Middle frontal gyrus (tissue), 1 donor: ENCODE measurements at regions not wholly inside any gene's neighbourhood (a gene's known extent, or its start where the extent isn't known, plus 50 kb on each side); places are given as distances from the start of the nearest gene placed in this dataset.

Experiments
- DNase-seq: peaks from one replicate; pipeline ENCODE4 v3.0.0-alpha.2; 2015; ENCODE audit warnings: low spot score; ENCODE audit errors: extremely low spot score

DNA sequence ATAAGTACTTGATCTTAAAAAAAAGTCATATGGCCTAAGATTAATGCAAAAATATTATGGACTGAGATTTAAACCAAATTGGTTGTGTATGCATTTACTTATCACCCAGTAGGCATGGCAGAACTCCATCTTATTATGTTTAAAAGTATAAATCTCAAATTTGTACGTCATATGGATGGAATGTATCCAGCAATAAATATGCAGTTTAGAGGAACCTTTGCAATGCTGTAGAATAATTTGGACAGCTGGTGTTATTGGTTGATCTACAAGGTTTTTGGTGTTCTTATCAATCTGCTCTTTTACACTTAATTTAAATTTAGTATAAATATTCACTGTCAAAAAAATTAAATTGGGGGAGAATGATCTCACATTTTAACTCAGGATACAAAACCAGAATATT, 640.2 kb downstream of the SATB2 start:
- DNase-seq = no peak

DNA sequence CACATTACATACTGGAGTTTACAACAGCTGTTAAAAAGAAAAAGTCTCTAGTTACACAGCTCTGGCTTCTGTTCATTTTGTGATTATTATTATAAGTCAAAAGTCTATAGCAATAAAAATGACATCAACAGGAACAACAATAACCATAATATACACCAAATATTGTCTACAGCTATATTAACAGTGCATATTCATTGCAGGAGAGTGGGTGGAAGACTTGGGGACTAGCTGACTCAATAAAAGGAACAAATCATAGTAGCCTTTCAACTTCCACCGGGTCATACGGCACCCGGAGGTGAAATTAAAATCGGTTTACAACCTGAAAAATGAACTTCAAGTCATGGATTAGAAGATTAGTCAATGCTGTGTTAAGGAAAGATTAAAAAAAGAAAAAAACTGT, 642.1 kb downstream of the SATB2 start:
- DNase-seq = no peak

DNA sequence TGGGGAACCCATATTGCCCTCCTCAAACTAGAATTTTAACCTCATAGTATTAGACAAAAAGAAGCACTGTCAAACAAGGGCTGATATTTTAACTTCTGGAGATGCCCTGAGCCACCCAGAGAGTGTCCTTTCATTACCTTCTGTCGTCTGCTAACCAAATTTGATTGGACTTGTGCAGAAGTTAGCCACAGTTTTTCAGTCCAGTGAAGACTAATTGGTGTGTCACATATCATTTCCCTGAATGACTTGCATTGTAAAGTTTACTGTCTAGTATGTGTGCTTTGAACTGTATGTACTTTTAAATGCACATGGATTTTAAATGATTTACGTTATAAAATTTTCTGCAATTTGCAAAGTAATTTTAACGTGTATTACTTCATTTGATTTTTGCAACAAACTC, 646.5 kb downstream of the SATB2 start:
- DNase-seq = no peak

DNA sequence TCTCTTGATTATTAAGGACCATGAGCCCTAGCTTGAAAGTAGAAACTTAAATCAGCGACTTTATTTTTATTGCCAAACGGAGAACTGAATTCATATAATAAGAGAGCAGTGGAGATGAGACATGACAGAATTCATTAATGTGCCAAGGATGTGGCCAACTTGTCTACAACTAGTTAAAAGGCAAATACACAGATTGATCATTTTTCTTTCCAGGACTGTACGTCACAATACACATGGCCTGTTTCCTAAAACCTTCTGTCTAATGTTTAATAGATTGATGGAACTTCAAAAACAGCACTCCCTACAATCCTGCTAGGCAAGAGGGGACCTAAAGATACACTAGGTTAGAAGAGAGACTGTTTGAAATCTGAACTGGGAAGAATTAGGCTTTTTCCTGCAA, 647.8 kb downstream of the SATB2 start:
- DNase-seq = no peak

DNA sequence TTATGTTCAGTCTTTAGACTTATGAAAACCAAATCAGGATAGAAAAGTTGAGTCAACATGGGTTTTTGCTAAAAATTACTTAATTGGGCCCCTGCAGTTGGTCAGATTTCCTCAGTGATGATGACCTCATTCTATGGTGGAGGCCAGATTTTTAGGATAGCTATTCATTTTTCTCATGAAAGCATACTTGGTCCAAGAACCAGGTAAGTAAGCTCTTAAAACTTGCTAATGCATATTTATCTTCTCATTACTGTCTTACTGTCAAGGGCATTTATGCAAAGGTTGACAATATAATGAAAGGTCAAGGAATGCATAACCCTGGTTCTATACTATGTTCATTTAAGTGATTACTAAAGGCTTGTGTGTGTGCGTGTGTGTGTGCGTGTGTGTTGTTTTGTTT, 650.6 kb downstream of the SATB2 start:
- no peak for DNase-seq

DNA sequence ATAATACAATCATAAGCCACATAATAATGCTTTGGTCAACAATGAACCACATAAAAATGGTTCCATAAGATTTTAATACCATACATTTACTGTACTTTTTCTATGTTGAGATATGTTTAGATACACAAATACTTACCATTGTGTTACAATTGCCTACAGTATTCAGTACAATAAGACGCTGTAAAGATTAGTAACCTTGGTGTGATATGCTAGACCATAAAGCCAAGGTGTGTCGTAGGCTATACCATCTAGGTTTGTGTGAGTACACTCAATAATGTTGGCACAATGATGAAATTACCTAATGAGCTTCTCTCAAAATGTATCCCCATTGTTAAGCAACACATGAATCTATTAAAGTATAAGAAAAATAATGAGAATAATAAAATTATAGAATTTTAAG, 662.3 kb downstream of the SATB2 start:
- DNase-seq = no peak

DNA sequence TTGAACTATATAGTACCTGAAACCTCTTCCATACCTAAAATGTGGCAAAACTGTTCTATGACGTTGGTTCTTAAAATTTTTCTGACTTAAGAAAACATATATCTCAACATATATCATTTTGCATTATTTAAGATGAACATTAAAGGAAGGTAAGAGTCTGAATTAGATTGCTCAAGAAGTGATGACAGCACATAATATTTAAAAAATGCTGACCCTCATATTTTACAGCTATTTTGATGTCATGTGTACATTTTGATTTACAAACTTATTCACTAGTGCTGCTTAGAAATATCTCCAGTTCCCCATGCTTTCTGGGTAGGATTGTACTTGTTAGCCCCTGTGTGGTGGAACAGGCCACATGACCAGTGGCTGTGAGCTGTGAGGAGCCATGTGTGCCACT, 666.1 kb downstream of the SATB2 start:
- DNase-seq = no peak

DNA sequence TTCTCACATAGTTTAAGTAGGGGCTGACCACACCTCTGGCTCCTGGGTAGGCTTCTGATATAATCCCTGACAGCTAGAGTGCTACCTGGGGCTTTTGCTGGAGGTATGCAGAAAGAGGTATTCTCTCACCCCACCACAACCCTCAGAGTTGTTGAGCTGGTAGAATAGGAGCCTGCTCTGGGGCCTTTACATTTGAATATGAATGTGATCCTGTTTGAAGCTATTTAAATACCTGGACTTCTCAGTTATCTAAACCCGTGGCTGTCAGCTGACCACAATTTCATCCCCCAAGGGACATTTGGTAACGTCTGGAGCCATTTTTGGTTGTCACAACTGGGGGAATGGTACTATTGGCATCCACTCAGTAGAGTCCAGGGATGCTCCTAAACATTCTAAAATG, 669.1 kb downstream of the SATB2 start:
- DNase-seq = no peak

DNA sequence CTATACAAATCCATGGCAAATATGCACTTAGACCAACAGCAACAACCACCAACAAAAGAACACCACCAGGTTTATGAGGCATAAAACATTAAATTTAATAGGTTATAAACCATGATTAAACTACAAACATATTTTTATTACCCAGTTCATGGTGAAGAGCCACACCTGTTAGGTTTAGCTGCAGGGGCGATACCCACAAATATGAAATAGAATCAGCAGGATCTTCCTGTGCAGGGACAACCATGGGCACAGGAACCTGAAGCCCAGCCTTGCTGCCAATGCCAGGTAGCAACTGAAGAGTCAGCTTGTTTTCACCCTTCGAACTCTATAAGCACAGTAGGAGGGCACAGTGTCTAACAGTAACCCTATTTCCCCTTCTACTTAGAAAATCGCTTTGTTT, 675.0 kb downstream of the SATB2 start:
- DNase-seq = no peak

DNA sequence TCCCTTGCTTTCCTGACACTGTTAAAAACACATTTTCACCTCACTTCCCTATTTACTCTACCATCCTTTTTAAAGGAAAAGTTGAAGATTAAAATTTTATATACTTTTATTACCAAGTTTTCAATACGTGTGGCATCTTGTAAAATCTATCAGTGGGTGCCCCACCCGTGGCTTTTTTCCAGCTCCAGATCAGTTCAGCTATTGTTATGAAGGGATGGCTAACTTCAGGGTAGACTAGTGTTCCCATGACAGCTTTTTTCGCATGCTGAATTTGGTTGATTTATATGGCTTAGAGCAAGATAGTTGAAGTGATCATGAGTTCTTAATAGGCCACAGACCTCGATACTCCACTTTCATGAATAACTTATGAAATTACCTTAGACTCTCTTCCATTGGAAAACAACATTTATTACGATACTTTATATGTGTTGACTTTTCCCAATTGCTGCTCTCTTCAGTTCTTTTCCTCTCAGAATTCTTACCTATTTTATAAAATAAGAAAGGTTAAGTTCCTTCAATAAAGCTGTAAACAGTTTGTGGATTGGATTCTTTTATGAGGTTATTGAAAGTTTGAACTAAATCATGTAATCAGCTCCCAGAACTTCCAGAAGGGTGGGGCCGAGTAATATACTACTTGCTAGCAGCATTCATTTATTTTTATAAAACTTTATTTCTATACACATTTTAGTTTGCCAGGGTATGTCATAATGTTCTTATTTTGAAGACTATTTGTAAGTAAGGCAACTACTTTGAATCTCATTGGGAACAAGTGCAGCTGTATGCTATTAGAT, 680.9 kb downstream of the SATB2 start:
- no peak for DNase-seq

DNA sequence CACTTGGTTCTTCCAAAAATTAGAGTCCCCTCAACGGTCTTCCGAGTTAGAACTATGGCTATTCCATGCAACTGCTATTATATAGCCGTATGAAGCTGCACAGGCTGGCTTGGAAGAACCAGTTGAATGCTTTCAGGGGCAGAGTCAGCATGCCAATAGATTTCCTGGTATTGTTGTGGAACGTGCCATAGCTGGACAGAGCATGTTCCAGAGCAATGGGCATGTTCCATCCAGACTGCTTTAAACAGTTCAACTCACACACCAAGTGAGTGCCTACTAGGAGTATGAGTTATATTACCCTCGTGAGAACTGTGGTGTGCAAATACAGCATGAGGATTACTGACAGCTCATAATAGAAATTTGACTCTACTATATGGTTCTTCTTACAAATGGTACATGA, 682.0 kb downstream of the SATB2 start:
- DNase-seq = no peak

DNA sequence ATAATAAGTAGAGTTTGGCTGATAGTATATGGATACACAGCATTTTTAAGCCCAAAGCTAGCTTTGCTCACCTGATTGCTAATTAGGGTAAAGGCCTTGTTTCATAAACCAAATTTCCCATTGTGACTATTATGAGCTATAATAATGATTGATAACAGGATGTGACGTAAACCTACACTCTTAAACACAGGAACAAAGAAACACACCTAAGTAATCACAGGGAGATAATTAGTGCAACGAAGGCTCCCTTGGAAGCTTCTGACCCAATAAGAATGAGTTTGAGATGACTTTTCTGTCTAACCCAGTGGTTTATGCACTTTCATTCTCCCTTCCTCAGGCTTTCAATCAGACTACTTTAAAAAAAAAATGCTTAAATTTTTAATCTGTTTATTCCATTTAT, 683.2 kb downstream of the SATB2 start:
- DNase-seq = no peak

DNA sequence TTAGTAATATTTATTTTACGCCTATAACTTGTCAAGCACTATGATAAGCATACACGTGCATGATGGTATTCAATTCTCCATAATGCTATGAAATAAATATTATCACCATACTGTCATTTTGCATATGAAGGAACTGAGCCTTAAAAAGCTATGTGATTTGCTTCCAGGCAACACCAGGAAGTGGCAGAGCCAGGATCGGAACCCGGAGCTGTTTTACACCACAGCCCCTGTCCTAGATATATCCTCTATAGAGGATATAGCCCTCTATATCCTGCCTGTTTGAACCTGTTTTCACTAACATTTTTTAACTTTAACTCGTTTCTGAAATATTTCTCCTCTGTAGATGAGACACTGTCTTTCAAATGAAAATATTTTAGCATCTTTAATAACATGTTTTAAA, 690.0 kb downstream of the SATB2 start:
- no peak for DNase-seq

DNA sequence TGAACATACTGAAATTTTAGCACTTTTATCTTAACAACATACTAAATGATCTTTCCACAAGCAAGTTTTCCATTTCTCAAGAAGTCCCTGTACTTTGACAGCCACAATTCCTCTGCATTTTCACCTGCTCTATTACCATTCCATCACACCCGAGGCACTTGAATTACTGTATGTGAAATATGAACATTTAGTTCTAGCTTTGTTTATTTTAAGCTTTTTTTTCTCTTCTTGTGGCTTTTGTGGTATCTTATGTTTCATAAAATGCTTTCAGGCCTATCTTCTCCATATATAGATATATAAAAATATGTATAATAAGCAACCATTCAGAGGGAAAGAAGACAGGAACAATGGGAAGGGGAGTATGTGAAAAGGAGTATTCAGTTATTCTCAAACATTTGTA, 693.9 kb downstream of the SATB2 start:
- DNase-seq = no peak

DNA sequence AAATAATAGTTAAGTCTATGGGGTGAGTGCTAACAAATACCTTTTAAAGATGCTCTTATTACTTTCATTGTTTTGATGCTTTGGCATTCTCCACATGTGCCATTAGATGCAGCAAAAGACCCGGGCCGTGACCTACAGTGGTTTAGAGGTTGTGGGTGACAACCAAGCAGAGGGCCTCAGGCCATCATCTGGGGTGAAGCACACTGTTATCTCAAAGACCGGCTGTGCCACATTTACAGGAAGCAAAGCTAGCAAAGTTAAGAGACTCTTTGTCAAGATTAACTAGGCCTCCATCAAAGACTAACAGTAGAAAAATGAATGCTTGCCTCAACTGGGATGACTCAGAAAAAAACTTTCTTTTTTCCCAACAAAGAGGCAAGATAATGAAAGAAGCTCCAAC, 695.3 kb downstream of the SATB2 start:
- no peak for DNase-seq

DNA sequence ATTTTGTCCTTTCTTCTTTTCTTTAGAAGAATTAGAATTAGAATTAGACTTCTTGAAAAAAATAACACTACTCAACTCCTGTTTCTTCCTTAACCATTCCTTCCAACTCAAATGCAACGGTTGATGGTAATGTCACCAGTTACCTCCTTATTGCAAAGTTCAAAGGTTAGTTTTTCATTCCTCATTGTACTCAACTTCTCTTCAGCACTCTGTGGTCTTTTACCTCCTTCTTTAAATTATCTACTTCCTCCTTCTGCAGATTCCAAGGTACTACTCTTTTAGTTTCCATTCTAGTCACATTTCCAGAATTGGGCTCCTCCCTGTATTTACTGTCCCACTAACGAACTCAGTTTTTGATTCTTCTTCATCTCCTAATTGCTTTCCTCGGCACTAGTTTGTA, 700.7 kb downstream of the SATB2 start:
- no peak for DNase-seq

DNA sequence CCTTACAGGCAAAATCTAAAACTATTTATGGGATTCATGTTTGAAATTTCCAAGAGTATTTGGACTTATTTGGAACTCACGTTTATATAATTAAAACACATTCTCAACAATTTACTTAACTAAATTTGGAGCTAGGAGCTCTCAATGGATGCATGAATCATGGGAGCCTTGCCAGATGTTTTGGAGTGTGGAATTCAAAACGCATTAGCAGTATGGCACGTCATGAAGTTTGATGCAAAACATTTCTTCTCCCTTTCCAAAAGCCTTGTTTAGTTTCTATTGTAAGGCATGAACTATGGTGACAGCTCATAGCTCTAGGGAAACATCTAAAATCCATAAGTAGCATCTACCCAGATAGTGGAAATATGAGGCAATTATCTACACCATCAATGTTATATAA, 701.6 kb downstream of the SATB2 start:
- no peak for DNase-seq

DNA sequence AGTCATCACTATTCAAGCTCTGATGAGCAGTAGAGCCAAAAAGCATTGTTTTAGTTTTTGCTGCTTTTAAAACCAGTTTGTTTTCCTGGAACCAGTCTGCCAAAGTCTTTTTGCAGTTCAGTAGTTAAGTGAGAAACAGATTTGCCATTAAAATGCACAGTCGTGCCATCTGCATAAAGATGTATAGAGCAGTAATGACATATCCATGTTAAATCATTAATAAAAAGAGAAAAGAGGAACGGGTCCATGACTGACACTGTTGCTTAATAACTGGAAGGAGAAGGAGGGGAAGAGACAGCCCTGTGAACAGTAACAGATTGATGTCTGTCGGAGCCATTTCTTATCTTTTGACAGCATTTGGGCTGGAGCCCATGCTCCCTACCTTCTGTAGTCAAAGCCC, 704.6 kb downstream of the SATB2 start:
- no peak for DNase-seq

DNA sequence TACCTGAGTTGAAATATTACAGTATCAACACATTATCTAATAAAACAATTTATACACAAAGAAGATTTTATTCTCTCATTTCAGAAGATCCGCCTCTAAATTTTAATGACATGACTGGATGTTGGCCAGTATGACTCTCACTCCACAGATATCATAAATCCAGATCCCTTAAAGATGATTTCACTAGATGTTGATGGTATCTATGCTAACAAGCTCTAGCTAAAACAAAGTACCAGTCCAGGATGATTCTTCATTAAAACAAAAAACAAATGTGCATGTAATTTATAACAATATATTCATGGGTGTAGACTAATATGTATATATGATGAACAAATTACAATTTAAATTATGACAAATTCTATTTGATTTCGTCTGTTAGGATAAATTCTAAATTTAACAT, 708.4 kb downstream of the SATB2 start:
- DNase-seq = no peak

DNA sequence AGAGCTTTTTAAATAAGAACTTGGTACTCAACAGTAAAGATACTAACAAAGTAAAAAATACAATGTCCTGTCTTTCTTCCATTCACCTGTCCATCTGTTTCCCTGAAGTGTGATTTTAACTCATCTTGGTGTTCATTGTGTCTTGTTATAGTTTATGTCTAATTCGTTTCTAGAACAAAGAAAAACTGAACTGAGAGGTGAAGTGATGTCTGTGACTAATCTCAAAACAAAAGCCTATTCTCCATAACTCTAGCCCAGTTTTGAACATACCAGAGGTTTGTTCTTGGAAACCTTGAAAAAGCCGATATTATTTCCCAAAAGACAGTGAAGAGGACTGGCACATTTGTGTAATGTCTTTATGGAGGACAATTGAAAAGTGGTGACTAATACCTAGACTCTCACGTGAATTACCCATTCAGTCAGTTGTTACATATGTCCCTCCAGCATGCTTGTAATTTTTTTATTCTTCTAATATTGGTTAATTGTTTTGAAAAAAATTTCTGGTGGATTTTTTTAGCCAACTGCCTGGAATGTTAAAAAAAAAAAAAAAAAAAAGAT, 725.8 kb downstream of the SATB2 start:
- DNase-seq = no peak

DNA sequence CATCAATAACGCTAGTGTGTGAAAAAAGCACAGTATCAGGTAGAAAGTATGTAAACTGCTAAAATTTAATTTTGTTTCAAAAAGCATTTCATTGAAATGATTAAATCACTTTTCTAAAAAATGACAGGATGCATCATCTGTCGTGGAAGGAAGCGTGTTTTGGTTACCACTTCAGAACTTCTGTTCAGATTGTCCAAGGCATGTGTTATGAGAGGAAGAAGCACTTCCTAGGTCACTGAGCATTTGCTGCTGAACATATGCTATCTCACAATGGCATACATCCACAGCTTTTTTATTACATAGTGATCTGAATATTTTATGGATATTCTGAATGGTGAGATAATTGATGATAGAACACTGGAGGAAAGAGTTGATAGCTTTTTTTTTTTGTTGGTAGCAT, 737.5 kb downstream of the SATB2 start:
- DNase-seq = no peak

DNA sequence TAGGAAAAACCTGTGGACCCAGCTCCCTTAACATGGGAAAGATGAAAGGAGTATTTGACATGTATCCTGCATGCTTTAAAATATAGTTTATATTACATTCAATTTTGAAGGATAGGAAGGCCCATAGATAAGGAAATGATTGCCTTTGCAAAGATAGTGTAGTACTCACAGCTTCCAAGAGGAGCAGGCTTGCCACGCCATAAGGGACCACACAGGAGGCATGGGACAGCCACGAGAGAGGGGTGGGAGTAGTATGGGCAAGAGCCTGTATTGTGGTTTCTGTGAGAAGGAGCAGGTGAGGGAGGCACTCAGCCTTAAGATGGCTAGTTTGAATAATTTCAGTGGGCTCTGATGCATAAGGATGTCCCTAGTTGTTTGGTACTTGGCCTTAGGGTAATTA, 740.3 kb downstream of the SATB2 start:
- no peak for DNase-seq

DNA sequence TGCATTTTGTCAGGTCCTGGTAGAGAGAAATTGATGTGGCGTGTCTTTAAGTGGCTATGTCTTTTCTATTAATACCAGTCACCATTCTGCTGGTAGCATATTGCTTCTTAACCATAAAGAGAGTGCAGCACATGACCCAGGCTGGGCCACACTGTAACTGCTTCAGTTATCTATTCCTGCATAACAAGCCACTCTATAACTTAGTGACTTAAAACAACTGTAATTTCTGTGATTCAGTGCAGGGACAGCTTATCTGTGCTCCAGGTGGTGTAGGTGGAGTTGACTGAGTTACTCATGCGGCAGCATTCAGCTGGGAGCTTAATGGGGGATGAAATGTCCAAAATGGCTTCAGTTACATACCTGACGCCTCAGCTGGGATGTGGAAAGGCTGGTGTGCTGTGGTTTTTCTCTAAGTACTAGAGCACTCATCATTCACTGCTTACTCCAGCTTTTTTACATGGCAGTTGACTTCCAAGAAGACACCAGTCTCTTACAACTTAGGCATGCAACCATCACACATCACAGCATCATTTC, 742.4 kb downstream of the SATB2 start:
- no peak for DNase-seq
